A549 (cell line): ENCODE measurements at regions not wholly inside any gene's neighbourhood (a gene's known extent, or its start where the extent isn't known, plus 50 kb on each side); places are given as distances from the start of the nearest gene placed in this dataset.

Source experiments
- ATAC-seq, 2 experiments: fragments of 200-7000 bp in 1 of 2; fragments of >200 bp in 1 of 2; cut with Nextera tagmentation in 1 of 2; cut with Tn5 transposase in 1 of 2; 3 replicates each; pipeline versions ENCODE4 v1.8.0 to v1.9.1; 2018 to 2020; ENCODE audit warnings: mild to moderate bottlenecking in 1 of 2, moderate library complexity in 1 of 2
- CTCF ChIA-PET: fragments of 300-600 bp; sonication (Branson Sonifier 250); formaldehyde crosslinking; extraction: SDS; loops from one replicate; lab custom pipeline; 2021; ENCODE audit warnings: antibody characterized with exemption, inconsistent platforms; lab: Yijun Ruan, JAX
- POLR2A ChIA-PET: fragments of 350-600 bp; formaldehyde crosslinking; extraction: SDS; loops from one replicate; lab custom pipeline; 2021; ENCODE audit warnings: antibody characterized with exemption, inconsistent platforms; lab: Yijun Ruan, JAX
- DNase-seq, 2 experiments: peaks; one replicate each; pipeline versions ENCODE4 v3.0.0 to v3.0.0-alpha.2; 2011 to 2016; ENCODE audit warnings: low read depth in 1 of 2, low spot score in 1 of 2
- FAIRE-seq: peaks from 2 replicates; lab custom pipeline; 2011; peaks lifted over from hg19 to GRCh38; lab: Jason Lieb, UNC
- H3K27ac ChIP-seq, 2 experiments: fragments of >200 bp; sonication (Bioruptor Twin); formaldehyde crosslinking; 3 replicates each; pipeline ENCODE4 v1.5.1; 2016 to 2017
- H3K4me1 ChIP-seq: fragments of >200 bp; sonication (Bioruptor Twin); formaldehyde crosslinking; 3 replicates; pipeline ENCODE4 v1.6.1; 2016
- H3K4me2 ChIP-seq: fragments of >200 bp; sonication (Bioruptor Twin); formaldehyde crosslinking; 3 replicates; pipeline ENCODE4 v1.6.1; 2016
- H3K4me3 ChIP-seq: fragments of >200 bp; sonication (Bioruptor Twin); formaldehyde crosslinking; 3 replicates; pipeline ENCODE4 v1.5.1; 2016
- H3K9me3 ChIP-seq: fragments of >200 bp; sonication (Bioruptor Twin); formaldehyde crosslinking; 3 replicates; pipeline ENCODE4 v1.6.1; 2016
- CBX2 ChIP-seq: fragments of 200-600 bp; sonication (generic); IDR thresholded peaks from 2 replicates; pipeline ENCODE4 v1.6.1; 2016; ENCODE audit warnings: low read depth, mild to moderate bottlenecking, borderline replicate concordance
- CHD2 ChIP-seq: fragments of 150-350 bp; IDR thresholded peaks from 2 replicates; pipeline ENCODE4 v1.6.1; 2014; ENCODE audit warnings: low read length; ENCODE audit not compliant: partially characterized antibody
- FOXS1 ChIP-seq: fragments of 250-450 bp; sonication (Bioruptor Pico); IDR thresholded peaks from 2 replicates; pipeline ENCODE4 v1.5.0; 2020; ENCODE audit warnings: mild to moderate bottlenecking, moderate library complexity
- GATA3 ChIP-seq: IDR thresholded peaks from 2 replicates; pipeline ENCODE4 v1.6.1; 2012; ENCODE audit warnings: borderline replicate concordance
- JUN ChIP-seq, 2 experiments: fragments of >200 bp; sonication (Bioruptor Twin); formaldehyde crosslinking; IDR thresholded peaks; 2 replicates in 1 of 2; 3 replicates in 1 of 2; pipeline ENCODE4 v1.6.1; 2016 to 2017
- KDM5A ChIP-seq: fragments of 200-600 bp; sonication (generic); IDR thresholded peaks from 2 replicates; pipeline ENCODE4 v1.6.1; 2016; ENCODE audit warnings: antibody characterized with exemption, mild to moderate bottlenecking
- MAZ ChIP-seq: fragments of 150-350 bp; IDR thresholded peaks from 2 replicates; pipeline ENCODE4 v1.6.1; 2014; ENCODE audit warnings: antibody characterized with exemption, low read depth, low read length, borderline replicate concordance
- NPAS2 ChIP-seq: fragments of 250-450 bp; sonication (Bioruptor Pico); IDR thresholded peaks from 2 replicates; pipeline ENCODE4 v1.8.0; 2022; ENCODE audit warnings: mild to moderate bottlenecking, moderate library complexity, borderline replicate concordance
- NR3C1 ChIP-seq: fragments of >200 bp; sonication (Bioruptor Twin); formaldehyde crosslinking; IDR thresholded peaks from 3 replicates; pipeline ENCODE4 v1.6.1; 2017
- RAD21 ChIP-seq, 2 experiments: fragments of >200 bp in 1 of 2; sonication (Bioruptor Twin) in 1 of 2; formaldehyde crosslinking in 1 of 2; IDR thresholded peaks in 1 of 2; conservative IDR thresholded peaks in 1 of 2; 2 replicates in 1 of 2; 3 replicates in 1 of 2; pipeline ENCODE4 v1.6.1; 2012 to 2018; ENCODE audit warnings: inconsistent platforms in 1 of 2
- RCOR1 ChIP-seq: fragments of 150-350 bp; IDR thresholded peaks from 2 replicates; pipeline ENCODE4 v1.6.1; 2014; ENCODE audit warnings: antibody characterized with exemption, low read length, low read depth
- TFCP2L1 ChIP-seq: fragments of 250-450 bp; sonication (Bioruptor Pico); IDR thresholded peaks from 2 replicates; pipeline ENCODE4 v1.5.0; 2021; ENCODE audit warnings: mild to moderate bottlenecking
- ZNF302 ChIP-seq: fragments of 250-450 bp; sonication (Bioruptor Pico); IDR thresholded peaks from 2 replicates; pipeline ENCODE4 v1.9.0; 2021; ENCODE audit warnings: inconsistent platforms, mild to moderate bottlenecking, moderate library complexity
- WGBS: methylation state at CpG from one replicate; pipeline ENCODE4 v1.1.6; 2017; ENCODE audit errors: missing lambda C conversion rate; 5-methylcytosine and 5-hydroxymethylcytosine counted together
- TF ChIP-seq, protein P1 (sequence below): fragments of >200 bp; sonication (Bioruptor Twin); formaldehyde crosslinking; IDR thresholded peaks from 3 replicates; pipeline ENCODE4 v1.5.1; 2016
- TF ChIP-seq, protein P2 (sequence below): IDR thresholded peaks from 2 replicates; pipeline ENCODE4 v1.6.1; 2012
- TF ChIP-seq, protein P3 (sequence below): fragments of >200 bp; sonication (Bioruptor Twin); formaldehyde crosslinking; IDR thresholded peaks from 3 replicates; pipeline ENCODE4 v1.6.1; 2016
- TF ChIP-seq, protein P4 (sequence below): fragments of 250-450 bp; sonication (Bioruptor Pico); IDR thresholded peaks from 2 replicates; pipeline ENCODE4 v1.5.0; 2021; ENCODE audit warnings: mild to moderate bottlenecking, moderate library complexity, borderline replicate concordance

DNA sequence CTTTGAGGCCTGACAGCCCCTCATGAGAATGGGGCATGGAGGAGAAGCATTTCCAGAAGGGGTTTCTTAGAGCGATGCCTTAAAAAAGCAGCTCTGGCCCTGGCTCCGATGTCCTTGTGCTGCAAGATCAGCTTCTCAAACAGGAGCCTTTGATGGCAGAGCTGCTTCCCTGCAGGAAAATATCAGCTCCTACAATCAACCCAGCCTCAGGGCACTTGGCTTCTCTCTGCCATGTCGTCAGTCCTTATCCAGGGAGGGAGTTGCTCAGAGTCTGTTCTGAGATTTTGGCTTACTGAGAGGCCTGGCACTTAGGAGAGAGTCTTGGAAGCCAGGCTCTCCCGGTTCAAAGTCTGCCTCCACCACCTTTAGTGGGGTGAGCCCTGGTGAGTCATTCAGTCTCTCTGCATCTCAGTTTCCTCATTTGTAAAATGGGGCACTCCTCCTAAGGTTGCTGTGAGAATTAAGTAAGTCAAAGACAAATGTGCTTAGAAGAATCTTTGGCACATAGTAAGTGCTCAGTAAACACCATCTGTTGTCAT lies 184.4 kb downstream of the HAPSTR1 start:
- Histone ChIP-seq H3K4me1 (no peaks in the 10 kb centered on the region), H3K9me3 (no peaks in the 10 kb centered on the region), H3K4me2 (no peak overlapping the region), H3K27ac (no peak overlapping the region), H3K4me3 (no peak overlapping the region)
- no peak for ATAC-seq
- 39% methylated on average over 4 of the region's 4 CpGs for WGBS
- no peak for FAIRE-seq
- no peak for TF ChIP-seq MAZ
- no peak for TF ChIP-seq CBX2
- TF ChIP-seq RCOR1, result no peak
- DNase-seq, result no peak
- ChIA-PET POLR2A (no interaction called here), CTCF (interaction anchor here (1.4 kb wide), 1 partner anchor 17 kb away, joined by 8 read pairs; no protein-coding TSS in a partner anchor)

DNA sequence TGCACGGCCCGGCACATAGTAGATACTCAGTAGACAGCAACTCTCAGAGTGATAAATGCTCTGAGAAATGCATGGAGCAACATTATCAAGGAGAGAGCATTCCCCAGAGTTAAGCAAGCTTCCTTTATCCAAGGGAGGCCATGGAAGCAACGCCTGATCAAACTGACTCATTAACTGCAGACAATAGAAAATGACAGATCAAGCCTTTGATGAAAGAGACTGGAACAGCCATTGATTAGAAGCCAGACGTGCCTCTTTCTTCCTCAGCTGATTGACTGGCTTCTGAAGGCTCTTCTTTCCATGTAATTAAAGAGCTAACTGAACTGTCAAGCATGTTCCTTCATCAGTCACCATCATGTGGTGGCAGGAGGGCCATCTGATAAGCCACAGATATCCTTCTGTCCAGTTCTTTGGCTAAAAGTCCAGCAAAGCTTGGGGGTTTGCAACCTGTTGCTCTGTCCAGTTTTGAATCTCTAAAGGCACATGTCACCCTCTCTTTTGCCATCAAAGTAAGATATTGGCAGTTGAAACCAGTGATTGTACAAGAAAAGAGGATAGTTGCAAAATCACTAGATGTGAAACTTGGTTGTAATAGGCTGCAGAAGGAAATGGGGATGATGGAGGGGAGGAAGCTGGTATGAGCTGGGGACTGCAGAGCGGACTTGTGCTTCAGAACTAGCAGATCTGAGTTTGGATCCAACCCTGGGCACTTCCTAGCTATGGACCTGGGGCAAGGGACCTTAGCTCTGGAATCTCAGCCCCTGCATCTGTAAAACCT lies 188.0 kb downstream of the HAPSTR1 start:
- TF ChIP-seq KDM5A, result no peak
- TF ChIP-seq NR3C1, result no peak
- TF ChIP-seq, protein P1, sequence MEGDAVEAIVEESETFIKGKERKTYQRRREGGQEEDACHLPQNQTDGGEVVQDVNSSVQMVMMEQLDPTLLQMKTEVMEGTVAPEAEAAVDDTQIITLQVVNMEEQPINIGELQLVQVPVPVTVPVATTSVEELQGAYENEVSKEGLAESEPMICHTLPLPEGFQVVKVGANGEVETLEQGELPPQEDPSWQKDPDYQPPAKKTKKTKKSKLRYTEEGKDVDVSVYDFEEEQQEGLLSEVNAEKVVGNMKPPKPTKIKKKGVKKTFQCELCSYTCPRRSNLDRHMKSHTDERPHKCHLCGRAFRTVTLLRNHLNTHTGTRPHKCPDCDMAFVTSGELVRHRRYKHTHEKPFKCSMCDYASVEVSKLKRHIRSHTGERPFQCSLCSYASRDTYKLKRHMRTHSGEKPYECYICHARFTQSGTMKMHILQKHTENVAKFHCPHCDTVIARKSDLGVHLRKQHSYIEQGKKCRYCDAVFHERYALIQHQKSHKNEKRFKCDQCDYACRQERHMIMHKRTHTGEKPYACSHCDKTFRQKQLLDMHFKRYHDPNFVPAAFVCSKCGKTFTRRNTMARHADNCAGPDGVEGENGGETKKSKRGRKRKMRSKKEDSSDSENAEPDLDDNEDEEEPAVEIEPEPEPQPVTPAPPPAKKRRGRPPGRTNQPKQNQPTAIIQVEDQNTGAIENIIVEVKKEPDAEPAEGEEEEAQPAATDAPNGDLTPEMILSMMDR, result no peak
- ChIA-PET CTCF (interaction anchor here (1.3 to 2.0 kb wide), 2 partner anchors 21 to 22 kb away, joined by 3 to 6 read pairs; no protein-coding TSS in a partner anchor), POLR2A (no interaction called here)
- FAIRE-seq, result no peak
- no peak for ATAC-seq
- Histone ChIP-seq H3K4me2 (no peak overlapping the region), H3K9me3 (no peaks in the 10 kb centered on the region), H3K4me3 (no peak overlapping the region), H3K27ac (no peak overlapping the region), H3K4me1 (no peaks in the 10 kb centered on the region)
- 20% methylated on average over 5 of the region's 5 CpGs for WGBS
- no peak for DNase-seq

DNA sequence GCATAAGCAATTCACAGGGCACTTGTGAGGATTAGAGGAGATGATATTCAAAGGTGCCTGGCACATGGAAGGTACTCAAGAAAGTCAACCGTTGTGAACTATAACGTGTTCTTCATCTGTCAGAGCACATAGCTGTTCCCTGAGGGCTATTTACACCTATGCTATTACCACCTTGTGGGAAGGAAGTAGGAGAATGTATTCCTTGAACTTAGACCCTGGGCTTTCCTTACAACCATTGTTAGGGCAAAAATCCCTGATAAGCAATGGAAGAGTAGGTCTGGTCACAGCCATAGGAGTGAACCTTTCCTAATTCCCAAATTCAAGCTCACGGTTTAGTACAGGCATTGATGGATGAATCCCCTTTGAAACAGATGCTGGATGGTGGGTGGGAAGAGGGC lies 188.6 kb downstream of the HAPSTR1 start:
- ATAC-seq, result no peak
- H3K27ac ChIP-seq, result no peak overlapping the region
- H3K9me3 ChIP-seq, result no peaks in the 10 kb centered on the region
- 4% methylated on average over 3 of the region's 3 CpGs for WGBS
- H3K4me2 ChIP-seq, result no peak overlapping the region
- no peak overlapping the region for H3K4me3 ChIP-seq
- no peak for TF ChIP-seq TFCP2L1 (CRISPR knock-in tag)
- no peak for TF ChIP-seq CHD2
- no peak for TF ChIP-seq FOXS1
- TF ChIP-seq, protein P2, sequence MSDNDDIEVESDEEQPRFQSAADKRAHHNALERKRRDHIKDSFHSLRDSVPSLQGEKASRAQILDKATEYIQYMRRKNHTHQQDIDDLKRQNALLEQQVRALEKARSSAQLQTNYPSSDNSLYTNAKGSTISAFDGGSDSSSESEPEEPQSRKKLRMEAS, result no peak
- TF ChIP-seq, protein P3, sequence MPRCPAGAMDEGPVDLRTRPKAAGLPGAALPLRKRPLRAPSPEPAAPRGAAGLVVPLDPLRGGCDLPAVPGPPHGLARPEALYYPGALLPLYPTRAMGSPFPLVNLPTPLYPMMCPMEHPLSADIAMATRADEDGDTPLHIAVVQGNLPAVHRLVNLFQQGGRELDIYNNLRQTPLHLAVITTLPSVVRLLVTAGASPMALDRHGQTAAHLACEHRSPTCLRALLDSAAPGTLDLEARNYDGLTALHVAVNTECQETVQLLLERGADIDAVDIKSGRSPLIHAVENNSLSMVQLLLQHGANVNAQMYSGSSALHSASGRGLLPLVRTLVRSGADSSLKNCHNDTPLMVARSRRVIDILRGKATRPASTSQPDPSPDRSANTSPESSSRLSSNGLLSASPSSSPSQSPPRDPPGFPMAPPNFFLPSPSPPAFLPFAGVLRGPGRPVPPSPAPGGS, result no peak
- no peak for TF ChIP-seq ZNF302
- no peak for TF ChIP-seq NR3C1
- no peak for TF ChIP-seq GATA3
- TF ChIP-seq, protein P4, sequence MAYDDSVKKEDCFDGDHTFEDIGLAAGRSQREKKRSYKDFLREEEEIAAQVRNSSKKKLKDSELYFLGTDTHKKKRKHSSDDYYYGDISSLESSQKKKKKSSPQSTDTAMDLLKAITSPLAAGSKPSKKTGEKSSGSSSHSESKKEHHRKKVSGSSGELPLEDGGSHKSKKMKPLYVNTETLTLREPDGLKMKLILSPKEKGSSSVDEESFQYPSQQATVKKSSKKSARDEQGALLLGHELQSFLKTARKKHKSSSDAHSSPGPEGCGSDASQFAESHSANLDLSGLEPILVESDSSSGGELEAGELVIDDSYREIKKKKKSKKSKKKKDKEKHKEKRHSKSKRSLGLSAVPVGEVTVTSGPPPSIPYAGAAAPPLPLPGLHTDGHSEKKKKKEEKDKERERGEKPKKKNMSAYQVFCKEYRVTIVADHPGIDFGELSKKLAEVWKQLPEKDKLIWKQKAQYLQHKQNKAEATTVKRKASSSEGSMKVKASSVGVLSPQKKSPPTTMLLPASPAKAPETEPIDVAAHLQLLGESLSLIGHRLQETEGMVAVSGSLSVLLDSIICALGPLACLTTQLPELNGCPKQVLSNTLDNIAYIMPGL (CRISPR knock-in tag), result no peak
- no peak for TF ChIP-seq JUN (IDR thresholded peaks at IDR 0.05)
- no peak for TF ChIP-seq RAD21 (conservative IDR thresholded peaks at IDR 0.05 in 1 of 2, IDR thresholded peaks at IDR 0.05 in 1 of 2)
- TF ChIP-seq MAZ, result no peak
- no peak for TF ChIP-seq NPAS2 (CRISPR knock-in tag)
- H3K4me1 ChIP-seq, result no peaks in the 10 kb centered on the region
- no peak for FAIRE-seq
- CTCF ChIA-PET, result no interaction called here
- DNase-seq, result no peak
- POLR2A ChIA-PET, result no interaction called here
